ENCODE measurements at regions not wholly inside any gene's neighbourhood (a gene's known extent, or its start where the extent isn't known, plus 50 kb on each side); places are given as distances from the start of the nearest gene placed in this dataset.
A peak's percentile ranks its signal among the peaks of the same experiment; 100 is the strongest.
"Not testable (repeated sequence)": the region's sequence is repeated elsewhere in the genome, so short reads cannot be mapped to it uniquely, and the experiment has no call there.

GRCh38 chrX:7385131-7385530, 237.2 kb upstream of the PUDP start:
- DNase-seq (ENCODE audit: low spot score) = no peak

- DNase-seq (ENCODE audit: low spot score) = no peak
These were observed 230.5 kb upstream of the PUDP start for GRCh38 chrX:7378406-7378805.

DNA sequence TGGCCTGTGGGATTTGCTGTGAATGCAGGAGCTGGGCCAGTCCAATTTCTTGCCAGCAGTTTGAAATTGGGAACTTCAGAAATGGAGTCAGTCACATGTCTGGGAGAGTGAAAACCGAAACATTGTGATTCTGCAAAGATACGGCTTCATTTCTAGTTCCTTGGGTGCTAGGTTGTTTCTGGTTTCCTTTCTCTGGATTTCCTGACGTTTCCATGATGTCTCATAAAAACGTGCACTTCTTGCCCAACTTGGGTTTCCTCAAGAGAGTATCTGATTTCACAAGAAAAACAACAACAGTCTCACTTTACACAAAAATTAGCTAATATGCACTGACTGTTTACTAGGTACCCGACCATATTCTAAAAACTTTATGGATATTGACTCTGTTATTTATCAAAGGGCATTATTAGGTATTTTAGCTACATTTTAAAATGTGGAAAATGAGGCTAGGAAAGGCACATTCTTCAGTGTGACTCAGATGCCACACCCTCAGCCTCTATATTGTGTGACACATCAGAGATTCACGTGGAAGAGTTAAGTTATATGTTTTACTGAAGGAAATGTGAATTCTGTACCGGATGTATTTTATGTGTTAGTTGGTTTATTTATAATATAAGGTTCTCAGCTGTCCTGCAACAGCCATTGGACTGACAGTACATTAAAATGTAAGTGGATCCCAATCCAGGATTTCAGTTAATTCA, 225.0 kb upstream of the PUDP start:
- peak; percentile 44 for DNase-seq (ENCODE audit: low spot score)

GRCh38 chrX:7362111-7362510, 214.2 kb upstream of the PUDP start:
- no peak for DNase-seq (ENCODE audit: low spot score)

DNA sequence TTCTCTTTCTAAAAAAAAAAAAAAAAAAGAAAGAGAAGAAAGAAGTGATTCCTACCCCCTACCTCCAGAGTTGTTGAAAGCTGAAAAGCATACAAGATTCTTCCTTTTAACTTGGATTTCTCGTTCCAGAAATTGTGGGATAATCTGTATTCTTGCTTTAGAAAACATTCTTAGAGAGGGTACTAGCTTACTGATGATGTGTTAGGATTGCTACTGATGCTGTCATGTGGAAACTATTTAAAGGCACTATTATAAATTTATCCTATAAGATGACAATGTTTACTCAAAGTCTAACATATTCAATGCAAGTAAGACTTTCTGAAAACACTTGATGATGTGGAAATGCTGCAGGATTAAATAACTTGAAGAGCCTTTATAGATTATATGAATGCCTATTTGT, 204.0 kb upstream of the PUDP start:
- no peak for DNase-seq (ENCODE audit: low spot score)

DNA sequence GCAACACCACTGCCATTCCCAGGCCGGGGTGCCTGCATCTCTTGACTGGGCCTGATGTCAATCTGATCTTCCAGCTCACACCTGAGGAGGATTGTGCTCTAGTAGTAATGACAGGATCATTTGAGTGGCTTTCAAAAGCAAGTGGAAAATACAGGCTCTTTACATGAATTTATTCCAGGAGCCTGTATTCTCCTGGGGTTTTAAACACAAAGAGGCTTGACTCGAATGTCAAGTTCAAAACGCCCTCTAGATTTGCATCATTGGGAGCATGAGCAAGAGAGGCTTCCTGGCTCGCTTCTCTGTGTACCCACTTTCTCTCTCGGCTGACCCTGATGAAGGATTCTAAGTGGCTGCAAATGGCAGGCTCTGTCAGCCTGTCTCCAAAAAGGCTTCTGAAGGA, 199.5 kb upstream of the PUDP start:
- no peak for DNase-seq (ENCODE audit: low spot score)

DNA sequence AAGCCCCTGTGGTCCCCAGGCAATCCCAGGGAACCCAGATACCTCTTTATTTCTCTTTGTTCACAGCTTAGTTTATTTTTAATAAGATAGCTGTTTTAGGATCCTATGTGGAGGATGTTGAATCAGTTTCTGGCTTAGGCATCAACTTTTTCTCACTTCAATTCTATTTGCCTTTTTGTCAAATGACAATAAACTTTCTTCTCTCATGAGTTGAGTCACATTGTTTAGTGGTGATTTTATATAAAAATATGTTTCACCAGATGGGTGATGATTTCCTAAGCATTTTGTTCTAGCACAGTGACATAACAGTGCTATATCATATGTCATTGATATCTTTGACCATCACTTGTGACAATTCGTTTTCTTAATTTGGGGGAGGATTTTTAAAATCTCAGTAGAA, 198.1 kb upstream of the PUDP start:
- DNase-seq (ENCODE audit: low spot score) = no peak

- no peak for DNase-seq (ENCODE audit: low spot score)
These were observed 195.2 kb upstream of the PUDP start for GRCh38 chrX:7343181-7343580.

DNA sequence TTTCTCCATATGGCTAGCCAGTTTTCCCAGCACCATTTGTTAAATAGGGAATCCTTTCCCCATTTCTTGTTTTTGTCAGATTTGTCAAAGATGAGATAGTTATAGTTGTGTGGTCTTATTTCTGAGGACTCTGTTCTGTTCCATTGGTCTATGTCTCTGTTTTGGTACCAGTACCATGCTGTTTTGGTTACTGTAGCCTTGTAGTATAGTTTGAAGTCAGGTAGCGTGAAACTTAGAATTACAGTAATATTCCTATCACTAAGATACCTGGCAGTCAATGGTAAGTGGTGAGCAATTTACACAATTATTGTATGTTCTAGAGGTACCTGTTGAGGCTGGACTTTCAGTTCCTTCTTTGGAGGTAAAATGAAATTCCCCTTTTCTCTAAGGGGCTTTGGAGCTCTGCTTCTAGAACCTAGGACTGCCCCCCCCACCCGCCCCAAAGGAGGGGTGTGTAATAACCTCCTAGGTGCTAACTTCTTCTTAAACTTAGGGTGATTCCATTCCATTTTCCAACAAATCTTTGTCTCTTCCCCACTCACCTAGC, 187.9 kb upstream of the PUDP start:
- DNase-seq (ENCODE audit: low spot score) = not testable (repeated sequence)

- DNase-seq (ENCODE audit: low spot score) = no peak
These were observed 186.4 kb upstream of the PUDP start for GRCh38 chrX:7334253-7334935.

DNA sequence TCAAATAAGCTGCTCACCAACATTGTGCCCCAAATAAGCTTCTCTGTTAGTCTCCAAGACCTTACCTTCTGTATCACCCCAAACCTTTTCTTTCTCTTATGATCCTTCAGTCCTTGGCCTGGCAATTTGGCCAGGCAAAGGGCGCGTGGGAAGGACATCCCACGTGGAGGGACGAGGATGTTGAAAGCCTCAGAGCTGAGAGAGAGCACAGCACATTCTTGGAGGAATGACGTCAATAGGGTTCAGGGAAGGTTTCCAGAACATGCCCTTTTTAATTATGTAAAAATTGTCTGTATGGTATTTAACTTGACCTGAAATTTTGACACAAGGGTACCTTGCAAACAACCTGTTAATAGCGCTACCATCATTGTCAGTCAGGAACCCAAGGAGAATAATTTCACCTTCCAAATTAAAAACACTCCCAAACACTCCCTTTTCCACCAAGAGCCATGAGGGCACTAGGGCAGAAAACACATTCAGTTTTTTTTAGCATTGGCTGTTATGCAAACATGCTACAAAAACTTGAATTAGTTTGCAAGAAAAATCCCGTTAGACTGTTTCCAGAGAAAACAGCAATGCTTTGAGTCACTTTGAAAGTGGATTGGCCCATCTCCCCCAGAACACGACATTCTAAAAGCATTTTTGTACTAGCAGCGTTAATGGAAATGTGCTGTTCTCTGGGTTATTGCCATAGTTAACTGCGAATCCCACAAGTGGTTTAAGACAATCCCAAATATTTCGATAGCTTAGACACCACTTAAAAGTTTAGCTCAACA, 183.2 kb upstream of the PUDP start:
- DNase-seq (ENCODE audit: low spot score) = no peak

- no peak for DNase-seq (ENCODE audit: low spot score)
These were observed 182.6 kb upstream of the PUDP start for GRCh38 chrX:7330556-7330955.

DNA sequence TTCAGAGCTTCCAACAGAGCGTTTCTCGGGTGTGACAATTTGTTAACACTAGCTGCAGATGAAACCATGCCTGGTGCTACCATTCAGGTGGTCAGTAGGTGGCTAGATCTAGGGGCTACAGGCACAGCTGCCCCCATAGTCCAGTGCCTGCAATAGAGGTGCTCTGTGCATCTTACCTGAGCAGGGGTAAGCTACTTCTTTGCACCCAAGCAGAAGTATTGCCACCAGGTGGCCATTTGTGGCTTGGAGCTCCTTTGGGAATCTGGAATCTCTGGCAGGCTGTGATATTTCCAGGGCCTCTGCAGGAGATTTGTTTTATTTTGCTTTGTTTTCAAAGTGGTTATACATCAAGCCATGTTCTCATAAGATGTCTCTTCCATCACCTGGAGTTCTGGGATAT, 170.7 kb upstream of the PUDP start:
- DNase-seq (ENCODE audit: low spot score) = no peak

DNA sequence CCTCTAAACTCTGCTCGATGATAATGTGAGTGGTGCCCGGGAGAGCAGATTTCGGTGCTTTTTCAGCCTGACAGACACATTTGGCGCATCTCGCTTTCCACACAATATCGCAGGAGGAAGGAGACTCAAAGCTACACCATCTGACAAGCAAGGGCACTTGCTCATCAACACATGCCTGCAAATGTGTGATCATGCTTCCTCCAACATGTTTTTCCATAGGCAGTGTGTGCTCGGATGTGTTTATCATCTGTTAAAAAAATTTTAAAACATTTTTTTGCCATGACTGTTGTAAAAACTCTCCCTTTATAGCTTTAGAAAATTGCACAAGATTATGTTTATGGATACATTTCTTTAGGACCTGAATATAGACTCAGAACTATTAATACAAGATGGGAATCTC, 170.3 kb upstream of the PUDP start:
- no peak for DNase-seq (ENCODE audit: low spot score)

DNA sequence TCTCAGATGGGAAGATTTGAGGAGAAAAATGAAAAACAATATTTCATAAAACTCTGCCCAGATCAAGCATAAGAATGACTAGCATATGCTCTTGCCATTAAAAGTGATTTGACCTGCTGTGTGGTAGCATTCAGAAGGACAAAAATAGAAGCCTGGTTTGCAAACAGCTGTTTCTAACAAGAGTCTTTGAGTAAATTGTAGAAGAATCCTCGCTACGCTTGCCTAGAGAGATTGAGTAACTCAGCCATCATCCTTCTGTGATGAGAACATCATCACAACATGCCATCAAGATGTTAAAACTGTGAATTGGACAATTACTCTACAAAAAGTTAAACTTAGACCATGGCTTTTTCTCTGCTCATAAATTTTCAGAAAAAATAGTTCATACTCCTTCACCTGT, 168.9 kb upstream of the PUDP start:
- no peak for DNase-seq (ENCODE audit: low spot score)

DNA sequence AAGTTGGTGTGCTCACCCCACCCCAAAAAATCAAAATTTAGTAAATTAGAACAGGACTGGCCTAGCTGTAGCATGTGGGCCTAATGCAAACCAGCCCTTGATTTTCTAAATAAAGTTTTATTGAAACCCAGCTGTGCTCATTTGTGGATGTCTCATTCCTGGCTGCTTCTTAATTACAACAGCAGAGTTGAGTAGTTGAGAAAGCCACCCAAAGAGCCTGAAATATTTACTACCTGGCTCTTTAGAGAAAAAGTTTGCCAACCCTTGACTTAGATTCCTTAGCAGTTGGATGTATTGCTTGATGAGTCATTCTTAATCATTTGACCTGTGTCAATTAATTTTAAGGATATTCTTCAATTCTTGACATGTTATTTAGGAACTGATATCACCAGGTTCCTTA, 168.3 kb upstream of the PUDP start:
- peak; percentile 13 for DNase-seq (ENCODE audit: low spot score)

DNA sequence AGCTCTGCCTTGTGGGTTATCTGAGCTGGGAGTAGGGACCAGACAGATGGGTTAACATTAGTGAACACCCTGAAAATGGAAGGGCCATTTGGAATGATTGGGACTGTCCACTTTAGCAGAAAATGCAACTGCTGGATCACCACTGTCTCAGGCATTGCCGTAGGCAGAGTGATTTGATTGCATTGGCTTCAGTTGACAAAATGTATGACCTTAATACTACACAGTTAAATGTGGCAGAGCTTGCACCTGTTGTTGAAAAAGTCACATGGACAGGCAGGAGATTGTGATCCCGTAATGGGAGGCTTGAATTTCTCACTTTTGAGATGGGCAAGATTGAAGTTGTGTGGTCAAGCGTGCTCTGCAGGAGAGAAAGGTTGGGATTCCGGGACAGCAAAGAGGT, 166.5 kb upstream of the PUDP start:
- DNase-seq (ENCODE audit: low spot score) = no peak

GRCh38 chrX:7307720-7308119, 159.8 kb upstream of the PUDP start:
- DNase-seq (ENCODE audit: low spot score) = no peak

- DNase-seq (ENCODE audit: low spot score) = no peak
These were observed 146.5 kb upstream of the PUDP start for GRCh38 chrX:7294483-7294882.

DNA sequence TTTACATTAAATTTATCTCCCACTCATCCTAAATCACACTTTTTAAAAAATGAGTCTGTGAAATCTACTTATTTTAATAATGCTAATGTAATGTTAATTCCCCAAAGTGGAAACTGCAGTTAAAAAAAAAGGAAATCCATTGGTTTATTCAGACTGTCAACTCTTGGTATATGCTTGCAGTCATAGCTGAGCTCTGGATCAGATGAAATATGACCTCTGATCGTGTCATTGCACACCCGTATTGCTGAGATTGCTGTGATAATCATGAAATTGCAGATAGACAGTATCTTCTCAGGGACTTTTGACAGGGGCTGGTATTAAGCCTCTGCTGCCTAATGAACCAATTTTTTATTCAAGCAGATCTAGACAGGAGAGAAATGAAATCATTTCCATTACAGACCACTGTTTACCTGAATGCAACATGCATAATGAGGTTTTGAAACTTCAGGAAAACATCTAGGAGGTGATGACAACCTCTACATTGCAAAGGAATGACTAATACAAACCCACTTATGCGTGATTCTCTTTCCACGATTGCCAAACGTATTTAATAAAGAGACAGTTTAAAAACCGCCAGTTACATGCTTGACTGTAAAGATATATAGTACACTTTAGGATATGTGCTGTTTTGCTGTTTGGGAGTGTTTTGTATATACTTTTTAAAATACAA, 138.3 kb upstream of the PUDP start:
- DNase-seq (ENCODE audit: low spot score) = peak; percentile 43

GRCh38 chrX:7285765-7286164, 137.8 kb upstream of the PUDP start:
- no peak for DNase-seq (ENCODE audit: low spot score)

DNA sequence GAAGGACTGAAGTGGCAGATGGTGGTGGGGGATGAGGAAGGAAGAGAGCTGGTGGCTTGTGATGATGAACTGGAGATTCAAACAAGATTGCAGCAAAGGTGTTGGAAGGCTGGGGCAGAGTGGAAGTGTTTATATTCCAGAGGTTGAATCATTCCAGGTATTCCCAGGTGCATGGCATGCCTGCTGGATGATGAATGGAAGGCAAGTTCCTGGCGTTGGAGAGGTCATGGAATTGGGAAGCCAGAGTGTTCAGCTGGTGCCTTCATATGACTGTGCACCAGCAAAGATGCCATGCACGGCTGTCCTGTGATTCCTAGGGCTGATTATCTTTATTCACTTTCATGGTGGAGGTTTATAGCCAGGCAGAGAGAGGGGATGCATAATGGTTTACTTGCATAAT, 135.8 kb upstream of the PUDP start:
- DNase-seq (ENCODE audit: low spot score) = peak; percentile 13

Measured in kidney tubule cell (primary cell).